ENCODE measurements at regions not wholly inside any gene's neighbourhood (a gene's known extent, or its start where the extent isn't known, plus 50 kb on each side); places are given as distances from the start of the nearest gene placed in this dataset.

GRCh38 chr14:51563560-51563959, 88.2 kb upstream of the FRMD6 start:
- DNase-seq (ENCODE audit: insufficient read length, low spot score) (no peak), FAIRE-seq (no peak)
- TF ChIP-seq POLR2AphosphoS5 (IDR thresholded peaks at IDR 0.05; ENCODE audit: low read depth, low read length): no peak
- no peak for TF ChIP-seq SPI1 (IDR thresholded peaks at IDR 0.05; ENCODE audit: low read depth, low read length)
- TF ChIP-seq POU2F2 (IDR thresholded peaks at IDR 0.05; ENCODE audit: low read depth, low read length): no peak
- TF ChIP-seq POLR2A (IDR thresholded peaks at IDR 0.05; ENCODE audit: low read depth, low read length): no peak
- no peak for TF ChIP-seq PAX5 (IDR thresholded peaks at IDR 0.05; ENCODE audit: insufficient read depth, low read length, severe bottlenecking)
- no peak for TF ChIP-seq TAF1 (IDR thresholded peaks at IDR 0.05; ENCODE audit: low read depth, low read length)

- no peak for FAIRE-seq
- DNase-seq (ENCODE audit: insufficient read length, low spot score): no peak
- TF ChIP-seq POU2F2 (IDR thresholded peaks at IDR 0.05; ENCODE audit: low read depth, low read length) (no peak), SPI1 (IDR thresholded peaks at IDR 0.05; ENCODE audit: low read depth, low read length) (no peak), TAF1 (IDR thresholded peaks at IDR 0.05; ENCODE audit: low read depth, low read length) (no peak), POLR2AphosphoS5 (IDR thresholded peaks at IDR 0.05; ENCODE audit: low read depth, low read length) (no peak), PAX5 (IDR thresholded peaks at IDR 0.05; ENCODE audit: insufficient read depth, low read length, severe bottlenecking) (no peak), POLR2A (IDR thresholded peaks at IDR 0.05; ENCODE audit: low read depth, low read length) (no peak)
These were observed 87.2 kb upstream of the FRMD6 start for GRCh38 chr14:51564460-51564859.

GRCh38 chr14:51564986-51565604, 86.6 kb upstream of the FRMD6 start:
- no peak for DNase-seq (ENCODE audit: insufficient read length, low spot score)
- FAIRE-seq: no peak
- TF ChIP-seq TAF1 (IDR thresholded peaks at IDR 0.05; ENCODE audit: low read depth, low read length) (no peak), PAX5 (IDR thresholded peaks at IDR 0.05; ENCODE audit: insufficient read depth, low read length, severe bottlenecking) (no peak), POLR2AphosphoS5 (IDR thresholded peaks at IDR 0.05; ENCODE audit: low read depth, low read length) (no peak), POLR2A (IDR thresholded peaks at IDR 0.05; ENCODE audit: low read depth, low read length) (no peak), POU2F2 (IDR thresholded peaks at IDR 0.05; ENCODE audit: low read depth, low read length) (no peak), SPI1 (IDR thresholded peaks at IDR 0.05; ENCODE audit: low read depth, low read length) (no peak)

- FAIRE-seq: no peak
- TF ChIP-seq POLR2A (IDR thresholded peaks at IDR 0.05; ENCODE audit: low read depth, low read length): no peak
- TF ChIP-seq POLR2AphosphoS5 (IDR thresholded peaks at IDR 0.05; ENCODE audit: low read depth, low read length): no peak
- no peak for TF ChIP-seq PAX5 (IDR thresholded peaks at IDR 0.05; ENCODE audit: insufficient read depth, low read length, severe bottlenecking)
- no peak for TF ChIP-seq POU2F2 (IDR thresholded peaks at IDR 0.05; ENCODE audit: low read depth, low read length)
- TF ChIP-seq TAF1 (IDR thresholded peaks at IDR 0.05; ENCODE audit: low read depth, low read length): no peak
- TF ChIP-seq SPI1 (IDR thresholded peaks at IDR 0.05; ENCODE audit: low read depth, low read length): no peak
- DNase-seq (ENCODE audit: insufficient read length, low spot score): no peak
These were observed 84.7 kb upstream of the FRMD6 start for GRCh38 chr14:51566831-51567582.

GRCh38 chr14:51568366-51568765, 83.3 kb upstream of the FRMD6 start:
- no peak for TF ChIP-seq POU2F2 (IDR thresholded peaks at IDR 0.05; ENCODE audit: low read depth, low read length)
- TF ChIP-seq TAF1 (IDR thresholded peaks at IDR 0.05; ENCODE audit: low read depth, low read length): no peak
- FAIRE-seq: no peak
- no peak for DNase-seq (ENCODE audit: insufficient read length, low spot score)

GRCh38 chr14:51573607-51574006, 78.1 kb upstream of the FRMD6 start:
- DNase-seq (ENCODE audit: insufficient read length, low spot score): no peak
- no peak for FAIRE-seq
- TF ChIP-seq POLR2AphosphoS5 (IDR thresholded peaks at IDR 0.05; ENCODE audit: low read depth, low read length) (no peak), POLR2A (IDR thresholded peaks at IDR 0.05; ENCODE audit: low read depth, low read length) (no peak), SPI1 (IDR thresholded peaks at IDR 0.05; ENCODE audit: low read depth, low read length) (no peak), TAF1 (IDR thresholded peaks at IDR 0.05; ENCODE audit: low read depth, low read length) (no peak), POU2F2 (IDR thresholded peaks at IDR 0.05; ENCODE audit: low read depth, low read length) (no peak), PAX5 (IDR thresholded peaks at IDR 0.05; ENCODE audit: insufficient read depth, low read length, severe bottlenecking) (no peak)

- DNase-seq (ENCODE audit: insufficient read length, low spot score) (no peak), FAIRE-seq (no peak)
- TF ChIP-seq TAF1 (IDR thresholded peaks at IDR 0.05; ENCODE audit: low read depth, low read length) (no peak), POU2F2 (IDR thresholded peaks at IDR 0.05; ENCODE audit: low read depth, low read length) (no peak), POLR2AphosphoS5 (IDR thresholded peaks at IDR 0.05; ENCODE audit: low read depth, low read length) (no peak), SPI1 (IDR thresholded peaks at IDR 0.05; ENCODE audit: low read depth, low read length) (no peak), PAX5 (IDR thresholded peaks at IDR 0.05; ENCODE audit: insufficient read depth, low read length, severe bottlenecking) (no peak), POLR2A (IDR thresholded peaks at IDR 0.05; ENCODE audit: low read depth, low read length) (no peak)
These were observed 77.7 kb upstream of the FRMD6 start for GRCh38 chr14:51574009-51574408.

GRCh38 chr14:51575349-51576116, 76.2 kb upstream of the FRMD6 start:
- DNase-seq (ENCODE audit: insufficient read length, low spot score): no peak
- FAIRE-seq: no peak
- TF ChIP-seq POLR2A (IDR thresholded peaks at IDR 0.05; ENCODE audit: low read depth, low read length) (no peak), POU2F2 (IDR thresholded peaks at IDR 0.05; ENCODE audit: low read depth, low read length) (no peak), PAX5 (IDR thresholded peaks at IDR 0.05; ENCODE audit: insufficient read depth, low read length, severe bottlenecking) (no peak), POLR2AphosphoS5 (IDR thresholded peaks at IDR 0.05; ENCODE audit: low read depth, low read length) (no peak), TAF1 (IDR thresholded peaks at IDR 0.05; ENCODE audit: low read depth, low read length) (no peak), SPI1 (IDR thresholded peaks at IDR 0.05; ENCODE audit: low read depth, low read length) (no peak)

GRCh38 chr14:51576117-51576430, 75.6 kb upstream of the FRMD6 start:
- TF ChIP-seq TAF1 (IDR thresholded peaks at IDR 0.05; ENCODE audit: low read depth, low read length) (no peak), SPI1 (IDR thresholded peaks at IDR 0.05; ENCODE audit: low read depth, low read length) (no peak), PAX5 (IDR thresholded peaks at IDR 0.05; ENCODE audit: insufficient read depth, low read length, severe bottlenecking) (no peak), POLR2A (IDR thresholded peaks at IDR 0.05; ENCODE audit: low read depth, low read length) (no peak), POLR2AphosphoS5 (IDR thresholded peaks at IDR 0.05; ENCODE audit: low read depth, low read length) (no peak), POU2F2 (IDR thresholded peaks at IDR 0.05; ENCODE audit: low read depth, low read length) (no peak)
- FAIRE-seq (no peak), DNase-seq (ENCODE audit: insufficient read length, low spot score) (no peak)

Data from GM12891 (cell line).